HG02938 (cell line): ENCODE measurements at regions not wholly inside any gene's neighbourhood (a gene's known extent, or its start where the extent isn't known, plus 50 kb on each side); places are given as distances from the start of the nearest gene placed in this dataset.

ENCODE experiments used
- ATAC-seq: cut with Tn5 transposase; IDR thresholded peaks from one replicate; pipeline ENCODE4 v1.9.1; 2021; ENCODE audit warnings: mild to moderate bottlenecking, moderate library complexity; ENCODE audit not compliant: unreplicated experiment

GRCh38 chr10:4595719-4596319, 230.2 kb upstream of the AKR1E2 start:
- no peak for ATAC-seq

DNA sequence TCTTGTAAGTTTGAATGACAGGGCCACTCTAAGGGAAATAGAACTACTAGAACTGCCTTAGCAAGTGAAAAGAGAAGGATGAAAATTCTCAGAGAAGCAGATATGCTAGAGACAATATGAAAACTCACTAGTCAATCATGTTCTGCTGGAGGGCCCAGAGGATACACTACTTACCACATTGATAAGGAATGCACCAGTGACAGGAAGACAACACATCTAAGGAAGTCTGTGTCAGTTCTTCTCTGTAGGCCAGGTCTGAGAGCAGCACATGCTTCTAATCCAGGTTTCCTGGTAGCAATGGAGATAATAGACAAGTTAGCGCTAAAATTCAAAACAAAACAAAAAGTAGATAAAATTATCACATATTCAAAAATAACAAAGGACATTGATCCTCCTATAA, 235.2 kb upstream of the AKR1E2 start:
- ATAC-seq: no peak

DNA sequence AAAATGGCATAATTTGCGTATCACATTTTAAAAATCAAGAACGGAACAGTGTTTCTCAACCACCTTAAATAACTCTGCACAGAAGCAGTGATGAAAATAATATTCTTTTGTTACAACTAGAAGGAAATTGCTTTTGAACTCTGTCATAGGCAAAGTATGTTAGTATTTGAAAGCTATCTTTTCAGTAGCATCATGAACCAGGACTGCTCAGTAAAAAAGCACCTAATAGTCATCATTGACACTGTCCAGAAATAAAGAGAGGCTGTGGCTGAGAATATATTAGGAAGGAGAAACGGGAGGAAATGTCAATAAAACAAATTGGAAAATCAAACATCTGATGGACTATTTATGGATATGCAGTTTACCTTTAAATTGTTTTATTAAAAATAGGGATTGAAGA, 237.2 kb upstream of the AKR1E2 start:
- ATAC-seq: no peak

DNA sequence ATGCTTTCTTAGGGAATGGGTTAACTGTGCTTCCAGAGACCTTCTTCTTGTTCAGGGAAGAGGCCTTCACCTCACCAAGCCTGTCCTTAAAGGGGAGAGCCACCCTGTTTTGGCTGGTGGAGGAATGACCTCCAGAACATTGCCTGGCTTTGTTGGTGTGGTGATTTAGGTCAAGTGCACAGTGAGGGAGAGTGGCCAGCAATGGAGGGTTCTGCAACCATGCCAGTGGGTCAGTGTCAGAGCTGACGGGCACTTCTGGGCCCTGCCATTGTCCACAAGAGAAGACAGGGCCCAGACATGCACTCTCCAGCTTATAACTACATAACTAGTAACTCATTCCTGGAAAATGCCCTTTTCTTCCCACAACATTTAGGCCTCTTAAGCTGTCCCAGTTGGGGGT, 238.5 kb upstream of the AKR1E2 start:
- no peak for ATAC-seq

- ATAC-seq: no peak
Observed at GRCh38 chr10:4586776-4587175, 239.2 kb upstream of the AKR1E2 start.

DNA sequence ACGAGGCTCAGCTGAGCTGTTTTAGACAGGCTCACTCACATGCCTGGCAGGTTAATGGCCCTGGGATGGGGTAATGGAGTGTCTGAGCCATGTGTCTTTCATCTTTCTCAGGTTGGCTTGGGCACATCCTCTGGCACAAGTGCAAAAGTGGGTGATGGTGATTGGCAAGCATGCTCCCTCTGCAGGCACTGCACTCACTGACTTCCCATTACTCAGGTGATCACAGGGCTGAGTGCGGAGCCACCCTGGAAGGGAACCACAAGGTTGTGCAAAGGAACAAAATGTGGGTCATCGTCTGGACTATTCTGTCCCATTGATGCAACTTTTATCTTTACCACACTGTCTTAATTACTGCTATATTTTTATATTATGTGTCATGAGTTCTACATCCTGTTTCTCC, 244.1 kb upstream of the AKR1E2 start:
- no peak for ATAC-seq

DNA sequence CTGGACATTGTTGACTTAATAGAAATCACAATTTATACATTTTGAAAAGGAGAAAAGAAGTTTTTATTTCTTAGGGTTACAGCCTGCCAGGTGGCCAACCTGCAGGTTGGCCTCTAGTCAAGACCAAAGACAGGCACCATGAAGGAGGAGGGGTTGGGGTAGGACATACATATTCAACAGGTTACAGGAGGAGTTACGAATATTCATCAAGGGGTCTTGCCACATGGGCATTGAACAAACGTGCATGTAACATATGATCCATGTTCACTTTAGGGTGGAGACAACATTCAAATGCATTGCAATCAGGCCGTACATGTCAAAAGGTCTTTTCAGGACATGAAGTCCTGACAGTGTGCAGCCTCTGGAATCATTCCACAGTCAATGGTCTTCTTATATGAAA, 246.2 kb upstream of the AKR1E2 start:
- ATAC-seq: no peak

- no peak for ATAC-seq
Observed at GRCh38 chr10:4576206-4576605, 249.8 kb upstream of the AKR1E2 start.

DNA sequence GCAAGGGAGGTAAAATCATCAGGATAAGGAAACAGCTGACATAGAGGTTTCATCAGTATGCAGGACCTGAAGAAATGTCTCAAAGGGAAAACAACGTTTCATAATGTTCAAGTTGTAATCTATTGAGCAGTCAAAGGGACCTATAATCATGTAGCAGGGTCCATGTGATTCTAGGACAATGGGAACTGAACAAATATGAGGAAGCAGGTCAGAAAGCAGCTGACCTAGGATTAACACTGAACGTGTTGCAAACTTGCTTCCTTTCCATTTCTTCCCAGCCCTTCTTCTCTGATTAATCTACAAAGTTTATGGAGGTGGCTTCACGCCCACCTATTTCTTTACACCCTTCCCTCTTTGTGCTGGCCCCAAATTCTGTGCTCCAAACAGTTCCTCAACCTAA, 256.9 kb upstream of the AKR1E2 start:
- no peak for ATAC-seq

DNA sequence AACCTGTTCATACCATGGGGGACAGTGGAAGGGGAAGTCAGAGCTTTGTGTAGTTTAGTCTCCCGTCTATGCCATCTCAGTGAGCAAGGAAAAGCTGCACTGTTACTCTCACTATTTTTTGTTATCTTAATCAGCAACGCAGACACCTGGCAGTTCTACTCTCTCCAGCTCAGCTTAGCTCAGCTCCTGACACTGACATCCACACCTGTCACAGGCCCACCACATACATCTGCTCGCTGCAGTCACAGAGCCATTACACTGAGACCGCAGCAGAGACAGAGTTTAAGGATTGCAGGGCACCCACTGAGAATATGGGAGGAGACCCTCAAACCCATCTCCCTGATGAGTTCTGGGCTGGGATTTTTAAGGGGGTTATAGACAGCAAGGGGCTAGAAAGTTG, 257.3 kb upstream of the AKR1E2 start:
- ATAC-seq: no peak

- no peak for ATAC-seq
Observed at GRCh38 chr10:4568086-4568485, 257.9 kb upstream of the AKR1E2 start.

DNA sequence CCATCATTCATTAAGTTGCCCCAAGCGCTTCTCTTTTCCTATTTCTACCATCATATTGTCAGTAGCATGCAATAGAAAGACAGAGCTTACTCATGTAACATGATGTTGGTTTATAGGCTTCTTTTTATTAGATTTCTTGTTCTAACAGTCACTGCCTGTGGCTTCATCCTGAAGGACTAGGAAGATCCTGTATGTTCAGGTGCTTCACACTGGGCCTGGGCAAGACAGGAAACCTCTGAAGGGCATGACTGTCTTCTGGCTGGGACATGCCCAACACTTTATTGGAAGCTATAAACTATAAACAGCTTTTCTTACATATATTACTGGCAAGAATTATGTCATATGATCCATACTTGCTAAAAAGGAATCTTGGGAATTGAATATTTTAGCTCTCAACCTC, 258.4 kb upstream of the AKR1E2 start:
- ATAC-seq: no peak

DNA sequence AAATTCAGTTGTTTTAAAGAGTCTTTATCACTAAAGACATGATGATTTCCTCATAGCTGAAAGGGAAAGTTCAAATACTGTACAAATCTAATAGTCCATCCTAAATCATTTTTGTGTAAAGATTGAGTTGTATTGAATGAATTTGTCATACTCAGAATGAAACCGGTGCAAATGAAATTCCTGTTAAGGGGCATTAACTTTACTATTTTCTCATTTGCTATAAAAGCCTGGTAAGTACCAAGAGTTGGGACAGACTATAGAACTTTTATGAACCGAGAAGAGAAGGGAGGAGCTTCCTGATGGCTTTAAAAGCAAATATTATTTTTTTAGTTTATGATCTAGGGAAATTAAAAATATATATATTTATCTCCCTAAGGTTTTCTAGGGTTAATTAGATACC, 260.0 kb upstream of the AKR1E2 start:
- no peak for ATAC-seq

GRCh38 chr10:4561296-4561695, 264.7 kb upstream of the AKR1E2 start:
- no peak for ATAC-seq

GRCh38 chr10:4557469-4557868, 268.5 kb upstream of the AKR1E2 start:
- no peak for ATAC-seq

GRCh38 chr10:4556527-4556926, 269.5 kb upstream of the AKR1E2 start:
- ATAC-seq: no peak

DNA sequence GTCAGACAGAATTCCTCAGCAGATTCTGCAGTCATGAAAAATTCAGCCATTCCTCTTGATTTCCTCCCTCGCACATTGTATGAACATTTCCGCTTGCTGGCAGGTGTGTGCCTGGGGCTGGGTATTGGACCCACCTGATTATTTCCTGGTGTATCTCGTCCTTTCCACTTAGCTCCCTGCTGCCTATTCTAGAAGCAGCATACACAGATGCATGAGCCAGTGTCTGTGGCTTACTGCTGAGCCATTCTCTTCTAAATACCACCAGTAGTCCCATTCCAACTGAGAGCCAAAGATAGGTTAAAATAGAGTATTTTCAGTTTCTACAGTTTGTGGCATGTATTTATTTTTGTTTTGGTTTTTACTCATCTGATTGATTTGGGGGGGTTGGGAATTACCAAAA, 270.1 kb upstream of the AKR1E2 start:
- no peak for ATAC-seq

GRCh38 chr10:4549139-4549653, 276.8 kb upstream of the AKR1E2 start:
- ATAC-seq: no peak

DNA sequence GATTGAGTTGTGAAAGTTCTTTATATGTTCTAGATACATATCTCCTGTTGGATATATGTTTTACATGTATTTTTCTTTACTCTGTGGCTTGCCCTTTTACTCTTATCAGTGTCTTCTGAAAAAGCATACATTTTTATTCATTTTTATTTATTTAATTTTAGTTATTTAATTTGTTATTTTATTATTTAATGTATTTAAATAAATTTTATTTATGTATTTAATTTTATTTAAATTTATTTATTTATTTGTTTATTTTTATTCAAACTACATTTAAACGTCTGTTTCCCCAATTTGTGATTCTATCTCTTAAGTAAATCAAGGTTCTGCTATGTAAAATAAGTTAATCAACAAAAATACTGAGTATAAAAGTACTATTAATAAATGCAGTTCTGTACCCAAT, 279.1 kb upstream of the AKR1E2 start:
- ATAC-seq: no peak

- no peak for ATAC-seq
Observed at GRCh38 chr10:4546500-4546899, 279.5 kb upstream of the AKR1E2 start.

DNA sequence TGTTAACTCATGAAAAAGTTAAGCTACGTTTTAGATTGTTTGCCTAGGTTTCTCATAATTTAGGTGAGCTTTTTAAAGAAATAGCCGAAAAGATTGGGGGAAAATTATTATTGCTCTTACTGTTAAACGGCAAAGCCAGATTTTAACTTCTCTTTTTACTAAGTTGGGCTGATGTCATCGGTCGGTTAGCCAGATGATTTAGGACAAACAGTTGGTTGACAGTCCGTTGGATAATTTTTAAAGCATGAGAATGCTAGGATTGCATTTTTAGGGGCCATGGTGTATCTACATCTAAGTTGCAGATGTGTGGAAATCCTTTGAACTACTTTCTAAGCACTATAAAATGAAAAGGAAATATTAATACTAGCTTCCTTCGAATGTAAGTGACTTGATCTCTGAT, 280.9 kb upstream of the AKR1E2 start:
- ATAC-seq: no peak

GRCh38 chr10:4543938-4544533, 282.0 kb upstream of the AKR1E2 start:
- no peak for ATAC-seq

- no peak for ATAC-seq
Observed at GRCh38 chr10:4541292-4541691, 284.7 kb upstream of the AKR1E2 start.
